ENCODE measurements at regions not wholly inside any gene's neighbourhood (a gene's known extent, or its start where the extent isn't known, plus 50 kb on each side); places are given as distances from the start of the nearest gene placed in this dataset.

GRCh38 chr18:24736662-24737330 is 276.4 kb downstream of the HRH4 start:
- DNase-seq (ENCODE audit: low read depth), result no peak

- DNase-seq (ENCODE audit: low read depth), result no peak
Measured at GRCh38 chr18:24740829-24741228, 280.4 kb downstream of the HRH4 start.

DNA sequence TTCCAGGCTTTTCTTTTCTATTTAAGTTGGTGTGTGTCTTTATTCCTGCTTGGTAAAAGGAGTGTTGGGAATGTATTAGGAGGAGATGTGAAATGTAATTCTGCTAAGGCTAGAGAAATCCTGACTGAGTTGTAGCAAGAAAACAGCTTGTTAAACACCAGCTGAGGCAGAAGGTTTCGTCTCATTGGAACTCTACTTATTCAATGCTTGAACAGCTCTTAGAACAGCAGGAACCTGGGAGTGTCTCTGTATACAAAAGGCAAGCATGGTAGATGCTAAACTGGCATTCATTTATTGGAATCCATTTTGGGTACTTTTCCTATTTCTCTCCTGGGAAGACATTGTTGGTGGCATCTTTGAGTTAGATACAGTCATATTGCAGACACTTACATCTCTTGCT is 280.9 kb downstream of the HRH4 start:
- DNase-seq (ENCODE audit: low read depth), result no peak

GRCh38 chr18:24741965-24742724 is 281.7 kb downstream of the HRH4 start:
- DNase-seq (ENCODE audit: low read depth), result no peak

DNA sequence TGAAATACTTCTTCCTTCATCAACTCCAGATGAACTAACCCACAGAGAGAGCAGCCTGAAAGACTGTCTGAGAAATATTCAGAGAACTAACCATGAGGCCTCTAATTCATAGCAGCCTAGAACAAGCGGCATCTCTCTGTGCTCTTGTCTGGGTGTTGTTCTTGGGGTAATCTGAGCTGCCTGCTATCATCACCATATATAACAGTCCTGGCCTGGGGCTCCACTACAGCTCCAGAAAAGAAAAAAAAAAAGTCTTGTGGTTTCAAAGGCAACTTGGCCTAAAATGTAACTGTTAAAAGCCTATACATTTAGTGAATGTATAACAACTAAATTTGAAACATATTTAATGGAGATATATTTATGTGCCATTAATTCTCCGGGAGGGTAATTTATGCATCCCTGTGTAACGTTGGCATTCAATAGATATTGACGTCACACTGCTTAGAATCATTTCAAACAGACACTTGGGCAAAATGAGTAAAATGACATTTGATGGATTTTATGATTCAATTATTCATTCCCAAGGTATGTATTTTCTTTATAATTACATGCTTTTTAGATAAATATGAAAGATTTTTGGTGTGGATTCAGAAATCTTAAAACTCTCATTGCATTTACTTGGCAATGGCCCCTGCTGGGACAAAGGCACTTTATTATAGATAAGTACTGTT is 294.3 kb downstream of the HRH4 start:
- DNase-seq (ENCODE audit: low read depth), result no peak

DNA sequence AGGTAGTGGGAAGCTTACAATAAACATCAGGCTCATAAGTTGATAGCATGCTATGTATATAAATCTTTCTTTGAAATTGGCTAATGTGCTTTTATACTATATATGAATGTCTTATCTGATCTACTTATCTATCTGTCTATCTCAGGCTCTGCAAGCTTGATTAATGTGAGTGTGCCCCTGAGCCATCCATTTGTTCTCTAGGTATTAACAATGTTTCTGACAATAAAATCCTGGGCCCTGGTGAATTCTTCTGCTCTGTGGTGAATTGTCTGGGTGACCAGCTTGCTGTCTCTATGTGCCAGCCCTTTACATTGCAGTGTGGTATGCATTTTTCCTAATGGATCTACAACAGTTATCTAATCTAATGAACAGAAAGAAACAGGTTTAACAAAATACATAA is 295.9 kb downstream of the HRH4 start:
- DNase-seq (ENCODE audit: low read depth), result no peak

- DNase-seq (ENCODE audit: low read depth), result no peak
Measured at GRCh38 chr18:24757134-24757533, 296.7 kb downstream of the HRH4 start.

GRCh38 chr18:24761765-24762164 is 301.3 kb downstream of the HRH4 start:
- no peak for DNase-seq (ENCODE audit: low read depth)

DNA sequence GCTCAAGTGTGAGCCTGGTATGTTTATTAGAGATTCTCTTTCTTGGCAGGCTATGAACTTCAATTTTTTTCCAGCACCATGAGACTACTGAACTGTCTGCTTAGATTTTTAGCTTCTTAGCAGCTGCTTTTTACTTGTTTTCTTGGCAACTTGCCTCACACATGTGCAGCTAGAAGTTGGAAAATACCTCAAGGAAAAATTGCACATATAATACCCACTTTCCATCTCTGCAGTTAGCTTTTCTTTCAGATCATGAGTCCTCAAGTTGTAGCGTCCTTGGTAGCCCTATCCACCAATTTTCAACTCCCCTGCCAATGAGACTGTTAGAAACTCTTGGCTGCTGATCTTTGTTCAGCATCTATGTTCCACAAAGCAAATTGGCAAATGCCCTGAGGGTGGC is 302.1 kb downstream of the HRH4 start:
- DNase-seq (ENCODE audit: low read depth), result no peak

- DNase-seq (ENCODE audit: low read depth), result no peak
Measured at GRCh38 chr18:24763765-24764513, 303.5 kb downstream of the HRH4 start.

- DNase-seq (ENCODE audit: low read depth), result no peak
Measured at GRCh38 chr18:24764766-24765165, 304.3 kb downstream of the HRH4 start.

GRCh38 chr18:24766376-24766775 is 305.9 kb downstream of the HRH4 start:
- no peak for DNase-seq (ENCODE audit: low read depth)

DNA sequence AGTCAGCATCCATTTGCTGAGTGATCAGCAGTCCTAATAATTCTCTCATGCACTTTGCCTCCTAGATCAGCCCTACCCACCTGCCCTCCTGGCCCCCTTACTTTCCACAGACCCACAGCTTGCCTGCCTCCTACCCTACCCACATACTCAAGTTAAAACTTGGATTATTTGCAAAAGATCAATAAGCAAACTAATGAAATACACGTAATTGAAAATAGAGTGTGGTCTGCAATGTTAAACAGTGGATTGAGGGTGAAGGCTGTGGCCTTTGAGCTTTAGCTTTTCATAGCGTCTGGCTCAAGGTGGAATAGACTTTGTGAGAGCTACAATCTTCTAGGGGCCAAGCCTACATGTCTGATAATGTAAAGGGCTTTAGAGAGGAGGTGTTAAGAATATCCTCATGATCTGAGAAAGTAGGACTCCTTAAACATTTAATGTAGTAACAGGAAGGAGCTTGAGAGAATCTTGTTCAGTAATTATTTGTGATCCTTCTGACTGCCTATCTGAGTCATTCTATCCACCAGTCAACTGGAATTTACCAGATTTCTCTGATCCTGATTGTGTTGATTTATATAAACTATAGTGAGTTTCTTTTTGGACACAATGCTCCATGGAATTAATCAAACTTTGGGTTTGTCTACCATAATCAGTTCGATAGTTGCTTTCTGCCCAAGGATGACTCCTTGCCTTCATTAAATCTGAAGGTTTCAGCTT is 310.0 kb downstream of the HRH4 start:
- DNase-seq (ENCODE audit: low read depth), result no peak

DNA sequence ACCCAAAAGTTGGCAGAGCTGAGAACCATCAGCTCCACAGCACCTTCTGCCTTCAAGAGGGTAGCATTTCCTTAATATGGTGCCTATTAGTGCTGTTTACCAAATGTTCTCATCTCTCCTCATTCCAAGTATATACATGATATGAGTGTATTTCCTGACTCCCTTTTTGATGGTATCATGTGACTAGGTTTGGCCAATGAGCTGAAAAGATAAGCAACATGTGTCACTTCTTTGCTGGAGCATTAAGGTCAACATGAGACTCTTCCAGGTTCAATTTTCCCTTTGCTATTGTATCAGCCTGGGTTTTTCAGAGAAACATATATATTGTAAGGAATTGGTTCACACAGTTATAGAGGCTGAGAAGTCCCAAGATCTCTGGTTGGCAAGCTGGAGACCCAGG is 310.9 kb downstream of the HRH4 start:
- no peak for DNase-seq (ENCODE audit: low read depth)

GRCh38 chr18:24773101-24773500 is 312.7 kb downstream of the HRH4 start:
- DNase-seq (ENCODE audit: low read depth), result no peak

DNA sequence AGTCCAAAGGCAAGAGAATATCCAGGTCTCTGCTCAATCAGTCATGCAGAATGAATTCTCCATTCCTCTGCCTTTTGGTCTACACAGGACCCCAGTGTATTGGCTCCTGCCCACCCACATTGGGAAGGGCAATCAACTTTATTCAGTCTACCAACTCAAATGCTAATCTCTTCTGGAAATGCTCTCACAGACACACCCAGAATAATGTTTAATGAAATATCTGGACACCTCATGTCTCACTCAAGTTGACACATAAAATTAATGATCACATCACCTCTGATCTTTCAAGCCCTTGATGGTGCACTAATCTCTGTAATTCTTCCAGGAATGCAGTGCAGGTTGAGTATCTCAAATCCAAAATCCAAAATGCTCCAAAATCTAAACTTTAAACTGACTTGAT is 315.6 kb downstream of the HRH4 start:
- no peak for DNase-seq (ENCODE audit: low read depth)

DNA sequence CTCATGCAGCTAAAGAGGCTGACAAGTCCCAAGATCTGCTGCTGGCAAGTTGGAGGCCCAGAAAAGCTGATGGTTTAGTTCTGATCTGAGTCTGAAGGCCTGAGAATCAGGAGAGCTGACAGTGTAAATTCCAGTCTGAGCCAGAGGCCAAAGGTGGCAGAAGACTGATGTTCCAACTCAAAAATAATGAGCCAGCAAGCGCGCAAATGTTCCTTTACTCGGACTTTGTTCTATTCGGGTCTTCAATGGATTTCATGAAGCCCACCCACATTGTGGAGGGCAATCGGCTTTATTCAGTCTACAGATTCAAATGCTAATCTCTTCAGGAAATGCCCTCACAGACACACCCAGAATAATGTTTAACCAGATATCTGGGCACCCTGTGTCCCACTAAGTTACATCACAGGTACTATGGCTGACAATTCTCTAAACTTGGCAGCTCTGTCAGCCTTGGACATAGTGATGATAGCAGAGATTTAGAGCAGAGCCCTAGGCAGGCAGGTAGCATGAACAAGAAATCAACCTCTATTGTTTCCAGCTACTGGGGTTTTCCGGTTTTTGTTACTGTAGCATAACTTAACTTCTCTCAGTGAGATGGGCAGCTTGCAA is 318.5 kb downstream of the HRH4 start:
- DNase-seq (ENCODE audit: low read depth), result no peak

- DNase-seq (ENCODE audit: low read depth), result no peak
Measured at GRCh38 chr18:24782566-24782965, 322.1 kb downstream of the HRH4 start.

- no peak for DNase-seq (ENCODE audit: low read depth)
Measured at GRCh38 chr18:24785019-24785418, 324.6 kb downstream of the HRH4 start.

DNA sequence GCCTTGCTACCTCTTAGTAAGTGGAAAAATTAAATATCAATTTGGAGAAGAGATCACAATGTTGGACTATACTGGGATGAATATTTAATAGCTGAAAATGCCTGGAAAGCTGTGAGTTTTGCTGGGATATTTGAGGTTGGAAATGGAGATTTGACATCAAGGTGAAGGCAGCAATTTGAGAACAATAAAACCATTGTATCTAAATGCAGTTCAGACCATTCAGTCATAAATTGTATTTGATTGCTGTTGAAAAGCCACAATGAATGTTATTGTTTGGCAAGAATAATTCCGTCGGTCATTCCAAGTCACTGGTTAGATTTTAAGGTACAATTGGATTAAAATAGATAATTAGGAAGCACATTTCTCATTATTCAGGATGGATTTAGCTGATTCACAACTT is 325.6 kb downstream of the HRH4 start:
- DNase-seq (ENCODE audit: low read depth), result no peak

GRCh38 chr18:24790347-24790746 is 329.9 kb downstream of the HRH4 start:
- no peak for DNase-seq (ENCODE audit: low read depth)

Data from CMK (cell line).